GM19238 (cell line): ENCODE measurements at regions not wholly inside any gene's neighbourhood (a gene's known extent, or its start where the extent isn't known, plus 50 kb on each side); places are given as distances from the start of the nearest gene placed in this dataset.
"Not testable (repeated sequence)": the region's sequence is repeated elsewhere in the genome, so short reads cannot be mapped to it uniquely, and the experiment has no call there.

ENCODE experiments used
- DNase-seq: peaks from one replicate; pipeline ENCODE4 v3.0.0; 2011; ENCODE audit warnings: low spot score; ENCODE audit not compliant: insufficient read length

DNA sequence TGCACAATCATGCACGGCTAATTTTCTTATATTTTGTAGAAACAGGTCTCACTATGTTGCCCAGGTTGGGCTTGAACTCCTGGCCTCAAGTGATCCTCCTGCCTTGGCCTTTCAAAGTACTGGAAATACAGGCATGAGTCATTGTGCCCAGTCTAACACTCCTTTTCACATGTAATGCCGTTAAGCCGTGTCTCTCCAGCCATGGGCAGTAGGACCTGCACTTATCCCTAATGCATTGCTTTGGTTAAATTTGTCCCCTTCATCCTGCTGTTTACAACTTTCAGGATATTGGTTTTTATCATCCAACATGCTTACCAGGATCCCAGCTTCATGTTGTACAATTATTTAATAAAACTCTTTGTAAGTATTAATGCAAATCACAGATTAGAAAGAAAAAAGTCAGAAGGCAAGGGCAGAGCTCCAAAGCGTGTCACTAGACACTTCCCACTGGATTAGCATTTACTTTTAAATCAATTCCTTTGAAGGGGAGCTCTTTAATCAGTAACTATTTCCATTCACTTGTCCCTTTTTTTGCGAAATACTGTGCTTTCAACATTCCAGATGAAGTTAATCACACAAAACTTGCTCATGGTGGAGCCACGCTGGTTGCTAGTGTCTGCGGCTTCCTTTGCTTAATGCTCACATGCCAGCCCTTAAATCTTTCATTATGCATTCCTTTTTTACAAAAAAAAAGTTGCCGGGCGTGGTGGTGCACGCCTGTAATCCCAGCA, 256.0 kb upstream of the AUTS2 start:
- no peak for DNase-seq

DNA sequence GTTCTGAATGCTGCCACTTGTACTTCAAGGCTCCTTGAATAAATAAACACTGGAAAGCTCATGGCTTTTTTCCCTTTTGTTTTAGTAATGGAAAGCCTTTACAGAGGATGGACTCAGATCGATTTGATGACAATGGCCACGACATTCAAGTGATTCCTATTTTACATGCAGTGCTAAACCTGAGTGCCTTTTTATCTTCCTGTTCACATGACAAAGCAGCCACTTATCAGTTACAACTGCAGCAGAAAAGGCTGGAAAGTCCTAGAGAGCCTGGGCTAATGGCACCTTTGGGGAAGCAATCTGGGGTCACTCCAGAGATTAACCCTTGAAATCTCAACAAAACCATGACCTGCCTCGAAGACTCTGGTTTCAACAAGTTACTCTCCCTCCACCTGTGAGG, 249.0 kb upstream of the AUTS2 start:
- no peak for DNase-seq

DNA sequence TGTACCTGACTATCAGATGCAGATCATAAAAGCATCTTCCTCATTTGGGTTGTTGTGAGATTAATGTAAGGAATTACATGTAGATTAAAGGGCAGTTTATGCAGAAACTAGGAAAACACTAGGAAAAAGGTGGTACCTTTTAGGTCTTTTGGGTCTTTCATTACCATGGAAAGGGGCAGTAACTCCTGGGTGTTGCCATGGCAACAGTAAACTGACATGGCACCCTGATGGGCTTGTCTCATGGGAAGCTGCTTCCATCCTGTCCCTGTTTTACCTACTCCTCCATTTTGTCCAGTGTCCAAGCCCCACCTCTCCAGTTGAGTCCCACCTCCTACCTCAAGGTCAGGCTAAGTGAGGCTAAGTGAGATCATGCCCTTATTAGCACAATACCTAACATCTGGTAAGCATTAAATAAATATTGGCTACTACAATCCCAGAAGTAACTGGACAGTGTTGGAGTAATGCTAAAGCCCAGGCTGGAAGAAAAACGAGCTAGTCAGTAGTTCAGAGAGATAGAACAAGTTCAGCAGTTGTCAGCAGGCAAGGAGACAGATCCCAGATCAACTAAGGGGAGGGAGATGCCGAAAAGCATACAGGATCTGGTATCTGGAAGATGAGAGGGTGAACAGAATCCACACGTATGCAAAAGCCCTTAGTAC, 240.0 kb upstream of the AUTS2 start:
- no peak for DNase-seq

DNA sequence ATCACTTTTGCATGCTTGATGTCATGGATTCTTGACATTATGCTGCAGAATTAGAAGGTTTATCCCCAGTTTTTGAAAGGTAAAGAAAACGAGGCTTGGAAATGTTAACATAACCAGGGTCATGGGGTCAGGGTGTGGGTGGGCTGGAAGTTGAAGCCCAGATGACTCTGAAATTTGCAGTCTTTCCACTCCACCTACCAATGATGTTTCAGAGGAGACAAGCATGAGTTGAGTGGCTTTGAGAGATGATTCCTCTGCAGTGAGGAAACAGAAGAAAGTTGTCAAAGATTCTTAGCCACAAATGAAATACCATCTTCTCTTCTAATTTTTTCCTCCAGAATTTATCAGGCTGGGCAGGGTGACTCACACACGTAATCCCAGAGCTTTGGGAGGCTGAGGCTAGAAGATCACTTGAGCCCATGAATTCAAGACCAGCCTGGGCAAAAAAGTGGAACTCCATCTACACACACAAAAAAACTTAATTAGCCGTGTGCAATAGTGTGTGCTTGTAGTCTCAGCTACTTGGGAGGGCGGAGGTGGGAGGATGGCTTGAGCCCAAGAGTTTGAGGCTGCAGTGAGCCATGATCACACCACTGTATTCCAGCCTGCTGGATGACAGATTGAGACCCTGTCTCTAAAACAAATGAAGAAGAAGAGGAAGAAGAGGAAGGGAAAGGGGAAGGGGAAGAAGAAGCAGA, 239.1 kb upstream of the AUTS2 start:
- no peak for DNase-seq

DNA sequence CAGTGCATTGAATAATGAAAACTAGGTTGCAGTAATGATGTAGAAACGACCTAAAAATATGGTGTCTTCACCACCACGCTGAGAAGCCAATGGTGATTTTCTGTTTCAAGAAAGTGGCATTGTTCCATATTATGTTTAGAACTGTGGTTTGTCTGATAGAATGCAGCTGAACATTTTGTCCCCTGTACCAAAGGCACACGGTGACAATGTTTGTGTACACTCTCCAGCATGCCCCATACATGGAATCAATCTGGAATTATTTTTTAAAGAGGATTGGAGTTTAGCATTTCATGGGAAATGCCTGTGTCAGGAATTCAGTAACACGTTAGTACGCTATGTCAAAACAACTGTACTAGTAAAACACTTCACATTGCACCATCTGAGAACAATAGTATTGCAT, 237.4 kb upstream of the AUTS2 start:
- DNase-seq = no peak

DNA sequence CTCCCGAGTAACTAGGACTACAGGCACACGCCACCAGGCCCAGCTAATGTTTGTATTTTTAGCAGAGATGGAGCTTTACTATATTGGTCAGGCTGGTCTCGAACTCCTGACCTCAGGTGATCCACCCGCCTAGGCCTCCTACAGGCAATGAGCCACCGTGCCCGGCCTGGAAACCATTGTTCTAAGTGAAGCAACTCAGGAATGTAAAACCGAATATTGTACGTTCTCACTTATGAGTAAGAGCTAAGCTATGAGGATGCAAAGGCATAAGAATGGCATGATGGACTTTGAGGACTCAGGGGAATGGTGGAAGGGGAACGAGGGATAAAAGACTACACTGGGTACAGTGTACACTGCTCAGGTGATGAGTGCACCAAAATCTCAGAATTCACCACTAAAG, 235.1 kb upstream of the AUTS2 start:
- no peak for DNase-seq

DNA sequence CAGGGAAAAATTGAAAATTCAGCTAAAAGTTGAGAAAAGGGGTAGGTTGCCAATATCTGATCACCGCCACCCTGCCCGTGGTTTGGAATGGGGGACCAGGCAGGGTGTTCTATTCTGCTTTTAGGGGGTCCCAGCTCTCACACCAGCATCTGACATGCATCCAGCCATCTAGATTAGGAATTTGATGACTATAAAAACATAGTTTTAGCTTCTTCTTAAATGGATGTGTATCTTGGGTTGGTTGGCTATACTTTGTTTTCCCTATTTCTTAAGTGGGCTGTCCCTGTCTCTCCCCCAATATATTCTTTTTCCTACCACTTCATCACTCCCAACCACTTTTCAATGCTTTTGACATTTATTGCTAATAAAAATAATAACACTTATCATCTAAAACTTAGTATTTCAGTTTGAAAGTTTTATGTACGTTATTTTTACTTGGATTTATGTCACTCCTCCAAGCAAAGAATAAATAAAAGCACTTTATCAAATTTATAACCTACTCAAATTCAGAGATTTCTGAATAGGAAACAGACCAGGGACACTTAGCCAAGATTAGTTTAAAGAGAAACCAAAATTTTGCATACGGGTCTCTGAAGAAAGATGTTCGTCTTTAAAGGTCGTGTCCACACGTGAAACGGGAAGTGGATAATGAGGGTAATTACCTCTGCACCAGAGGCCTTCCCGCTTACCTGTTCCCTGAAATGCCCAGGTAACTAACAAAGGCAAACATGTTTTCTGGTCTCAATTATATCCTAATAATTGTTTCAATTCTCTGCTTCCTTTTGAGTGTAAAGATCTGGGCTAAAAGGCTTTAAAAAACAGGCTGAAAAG, 233.2 kb upstream of the AUTS2 start:
- DNase-seq = no peak

DNA sequence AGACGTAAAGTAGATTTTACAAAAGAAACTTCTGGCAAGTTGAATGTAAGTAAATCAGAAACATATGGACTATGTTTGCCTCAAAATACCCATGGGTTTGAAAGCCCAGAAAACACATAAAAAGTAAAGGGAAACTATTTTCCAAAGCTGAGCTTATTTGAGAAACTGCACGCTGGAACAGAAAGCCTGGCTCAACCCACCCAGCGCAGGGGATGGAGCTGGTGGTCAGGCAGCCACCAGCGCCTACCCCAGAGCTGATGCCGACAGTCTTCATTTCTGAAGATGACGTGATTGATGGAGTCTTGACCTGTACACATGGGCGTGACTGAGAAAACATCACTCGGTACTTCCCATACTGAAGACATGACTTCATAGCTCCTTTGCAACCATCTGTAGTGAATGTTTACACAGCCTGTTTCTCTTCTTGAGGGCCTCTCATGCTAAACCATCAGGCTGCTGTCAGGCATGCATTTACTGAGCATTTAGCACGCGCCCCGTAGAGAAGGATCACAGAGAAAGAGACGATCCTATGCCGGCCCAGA, 232.6 kb upstream of the AUTS2 start:
- no peak for DNase-seq

DNA sequence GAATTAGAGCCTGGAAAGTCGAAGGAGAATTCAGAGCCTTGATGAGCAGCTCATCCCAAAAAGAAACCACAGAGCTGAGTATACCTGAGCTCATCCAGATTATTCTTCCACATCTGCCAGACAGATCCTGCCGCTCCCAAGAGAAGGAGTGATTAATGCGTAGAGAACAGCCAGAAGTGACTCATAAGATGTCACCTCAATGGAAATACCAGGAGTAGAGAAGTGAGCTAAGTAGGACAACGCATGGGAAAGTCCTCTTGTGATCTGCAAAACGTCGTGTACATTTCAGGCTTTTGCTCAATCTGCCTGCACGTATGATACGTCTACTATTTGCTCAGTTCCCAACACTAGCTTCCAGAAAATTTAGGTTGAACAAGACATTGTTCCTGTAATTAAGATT, 230.5 kb upstream of the AUTS2 start:
- no peak for DNase-seq

DNA sequence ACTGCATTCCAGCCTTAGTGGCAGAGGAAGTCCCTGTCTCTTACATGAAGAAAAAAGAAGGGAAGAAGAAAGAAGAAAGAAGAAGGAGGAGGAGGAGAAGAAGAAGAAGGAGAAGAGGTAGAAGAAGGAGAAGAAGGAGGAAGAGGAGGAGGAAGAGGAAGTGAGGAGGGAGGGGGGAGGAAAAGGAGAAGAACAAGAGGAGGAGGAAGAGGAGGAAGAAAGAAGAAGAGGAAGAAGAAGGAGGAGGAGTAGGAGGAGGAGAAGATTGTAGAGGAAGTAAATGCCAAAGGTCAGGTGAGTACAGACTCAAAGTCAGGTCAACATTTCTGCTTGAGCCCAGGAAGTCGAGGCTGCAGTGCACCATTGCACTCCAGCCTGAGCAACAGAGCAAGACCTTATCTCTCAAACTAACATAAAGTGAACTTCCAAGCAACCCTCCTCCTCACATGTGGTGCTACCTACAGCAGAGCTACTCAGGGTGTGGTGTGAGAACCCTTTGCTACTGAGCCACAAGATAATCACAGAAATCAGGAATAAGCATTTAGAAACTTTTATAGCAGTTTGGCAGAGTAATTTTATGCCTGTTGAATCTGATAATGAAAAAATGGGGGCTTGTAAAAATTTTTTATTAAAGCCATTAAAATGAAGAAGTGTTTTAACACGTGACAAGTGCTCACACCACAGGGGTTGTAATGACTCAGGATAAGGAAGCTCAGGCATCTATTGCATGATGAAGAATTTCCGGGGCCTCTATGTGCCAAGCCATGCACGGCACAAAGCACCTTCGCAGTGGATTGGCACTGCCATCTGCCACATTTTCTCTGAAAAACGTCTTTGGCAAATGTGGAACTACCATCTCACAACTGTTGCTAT, 224.9 kb upstream of the AUTS2 start:
- no peak for DNase-seq

DNA sequence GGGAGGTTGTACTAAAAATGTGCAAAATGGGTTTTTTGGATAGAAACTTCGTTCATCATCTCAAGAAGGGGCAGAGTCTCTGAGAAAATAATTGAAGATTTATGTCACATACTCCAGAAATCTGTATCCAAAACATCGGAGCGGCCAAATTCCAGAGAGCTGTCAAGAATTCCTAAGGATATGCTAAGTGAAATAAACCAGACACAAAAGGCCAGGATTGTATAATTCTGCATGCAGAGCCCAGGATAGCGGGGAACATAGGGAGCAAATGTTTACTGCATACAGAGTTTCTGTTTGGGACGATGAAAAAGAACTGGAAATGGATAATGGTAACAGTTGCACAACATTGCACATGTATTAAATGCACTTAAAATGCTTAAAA, 224.2 kb upstream of the AUTS2 start:
- DNase-seq = no peak

DNA sequence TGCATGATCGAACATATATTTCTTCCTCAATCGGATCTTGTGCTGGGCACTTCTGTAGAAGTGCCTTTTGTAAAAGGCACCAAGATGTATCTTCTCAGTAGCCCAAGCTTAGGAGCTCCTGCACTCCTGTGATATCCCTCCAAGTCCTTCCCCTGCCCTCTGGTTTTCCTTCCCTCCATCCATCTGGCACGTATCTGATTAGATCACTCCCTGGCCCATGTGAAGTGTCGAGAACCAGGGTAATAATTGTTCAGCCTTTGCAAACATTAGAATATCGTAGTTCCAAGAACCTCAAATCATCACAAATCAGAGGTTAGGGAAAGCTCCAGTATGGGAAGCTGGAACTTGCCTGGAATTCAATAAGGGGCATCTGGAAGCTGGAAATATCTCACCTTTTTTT, 221.1 kb upstream of the AUTS2 start:
- DNase-seq = no peak

DNA sequence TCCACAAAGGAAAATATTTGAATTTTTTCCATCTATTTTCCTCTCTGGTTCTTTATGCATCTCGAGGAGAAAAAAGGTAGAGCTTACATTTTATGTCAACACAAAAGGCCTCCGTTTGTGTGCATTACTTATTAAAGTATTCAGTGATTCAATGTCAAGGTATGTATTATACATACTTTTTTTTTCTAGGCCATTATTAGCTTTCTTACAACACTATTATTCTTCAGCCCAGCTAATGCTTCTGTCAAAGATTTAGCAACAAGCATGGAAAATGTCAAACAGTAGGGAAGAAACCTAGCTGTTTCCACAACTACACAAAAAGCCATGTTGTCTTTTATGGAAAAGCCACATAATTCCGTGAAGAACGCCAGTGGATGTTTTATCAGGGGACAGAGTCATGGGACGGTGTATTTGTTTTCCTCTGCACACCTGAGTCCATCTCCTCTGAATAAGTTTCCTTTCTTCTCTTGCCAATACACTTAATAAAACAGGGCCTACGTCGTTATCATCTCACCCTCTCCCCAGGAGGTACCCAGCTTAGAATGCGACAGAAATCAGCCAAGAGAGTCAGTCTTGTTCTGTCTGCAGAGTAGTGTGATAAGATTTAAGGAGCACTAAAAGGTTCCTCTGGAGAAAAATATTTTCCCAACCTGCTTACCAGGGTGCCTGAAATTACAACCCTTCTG, 209.7 kb upstream of the AUTS2 start:
- DNase-seq = no peak

DNA sequence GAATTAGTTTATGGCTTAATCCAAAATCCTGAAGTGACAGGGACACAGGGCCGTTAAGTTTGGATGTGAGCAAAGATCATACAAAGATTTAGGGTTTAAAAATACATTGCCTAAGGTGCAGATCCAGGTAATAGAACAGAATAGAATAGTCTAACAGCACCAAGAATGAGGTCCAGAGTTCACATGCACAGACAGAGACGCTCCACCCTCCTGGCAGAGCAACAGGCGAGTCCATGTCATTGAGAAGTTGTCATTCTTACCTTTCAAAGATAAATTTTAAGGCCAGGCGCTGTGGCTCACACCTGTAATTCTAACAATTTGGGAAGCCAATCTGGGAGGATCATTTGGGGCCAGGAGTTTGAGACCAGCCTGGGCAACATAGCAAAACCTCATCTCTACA, 209.1 kb upstream of the AUTS2 start:
- DNase-seq = no peak

DNA sequence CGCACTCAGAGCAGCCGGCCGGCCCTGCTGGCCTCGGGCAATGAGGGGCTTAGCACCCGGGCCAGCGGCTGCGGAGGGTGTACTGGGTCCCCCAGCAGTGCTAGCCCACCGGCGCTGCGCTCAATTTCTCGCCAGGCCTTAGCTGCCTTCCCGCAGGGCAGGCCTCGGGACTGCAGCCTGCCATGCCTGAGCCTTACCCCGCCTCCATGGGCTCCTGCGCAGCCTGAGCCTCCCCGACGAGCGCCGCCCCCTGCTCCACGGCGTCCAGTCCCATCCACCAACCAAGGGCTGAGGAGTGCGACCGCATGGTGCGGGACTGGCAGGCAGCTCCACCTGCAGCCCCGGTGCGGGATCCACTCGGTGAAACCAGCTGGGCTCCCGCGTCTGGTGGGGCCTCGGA, 204.4 kb upstream of the AUTS2 start:
- DNase-seq = not testable (repeated sequence)

DNA sequence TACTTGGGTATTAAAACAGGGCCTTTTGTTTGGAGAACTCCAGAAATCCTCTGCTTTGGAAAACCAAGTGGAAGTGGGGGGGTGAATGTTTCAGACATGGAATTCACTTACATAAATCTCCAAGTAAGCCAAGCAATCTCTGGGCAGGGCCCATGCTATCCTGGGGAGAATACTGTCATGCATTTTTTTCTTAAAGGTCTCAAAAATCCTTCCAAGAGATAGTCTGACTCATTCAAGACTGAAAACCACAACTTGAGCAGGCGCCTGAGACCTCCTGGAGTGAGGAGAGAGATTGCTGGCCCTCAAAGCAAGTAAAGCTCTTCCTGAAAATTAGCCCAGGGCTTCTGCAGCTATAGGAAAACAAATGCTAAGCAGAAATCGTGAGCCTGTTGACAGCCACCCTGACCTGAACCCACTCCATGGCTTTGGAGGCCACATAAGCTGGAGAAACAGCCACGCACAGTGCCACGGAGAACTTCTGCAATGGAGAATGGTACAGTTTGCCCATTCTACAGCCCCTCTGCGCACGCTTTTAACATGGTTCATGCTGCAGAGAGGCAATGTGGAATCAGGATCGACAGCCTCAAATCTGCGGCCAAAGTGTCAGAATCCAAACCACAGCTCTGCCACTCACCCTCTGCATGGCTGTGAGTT, 203.1 kb upstream of the AUTS2 start:
- DNase-seq = no peak

DNA sequence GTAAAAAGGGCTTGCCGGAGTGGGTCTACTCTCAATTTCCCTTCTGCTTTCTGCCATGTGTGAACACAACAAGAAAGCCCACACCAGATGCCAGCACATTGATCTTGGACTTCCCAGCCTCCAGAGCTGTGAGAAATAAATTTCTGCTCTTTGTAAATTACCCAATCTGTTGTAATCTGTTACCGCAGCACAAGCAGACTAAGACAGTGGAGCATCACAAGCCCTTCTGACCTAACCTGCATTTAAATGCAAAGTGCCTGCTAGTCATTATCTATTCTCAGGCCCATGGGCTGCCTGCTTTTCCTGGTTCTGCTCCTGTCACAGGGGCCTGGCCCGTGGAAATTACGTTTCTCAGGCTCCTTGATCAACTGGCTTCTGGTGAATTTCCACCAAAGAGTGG, 199.3 kb upstream of the AUTS2 start:
- no peak for DNase-seq

DNA sequence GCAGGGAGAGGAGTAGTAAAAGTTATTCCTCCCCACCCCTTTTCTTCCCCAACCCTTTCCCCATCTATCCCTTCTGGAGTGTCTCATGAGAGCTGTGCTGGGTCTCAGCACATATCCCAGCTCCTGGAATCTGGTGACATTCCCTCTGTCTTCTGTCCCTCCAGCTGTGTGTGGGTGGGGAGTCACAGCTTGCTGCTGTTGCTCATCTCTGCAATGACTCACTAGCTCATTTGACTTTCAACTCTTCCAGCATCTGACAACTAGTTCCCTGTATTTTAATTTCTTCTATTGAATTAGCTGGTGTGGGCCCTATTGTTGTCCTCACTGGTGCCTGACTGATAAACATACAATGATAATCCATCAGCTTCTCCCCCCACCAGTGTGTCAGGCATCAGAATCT, 198.9 kb upstream of the AUTS2 start:
- no peak for DNase-seq

DNA sequence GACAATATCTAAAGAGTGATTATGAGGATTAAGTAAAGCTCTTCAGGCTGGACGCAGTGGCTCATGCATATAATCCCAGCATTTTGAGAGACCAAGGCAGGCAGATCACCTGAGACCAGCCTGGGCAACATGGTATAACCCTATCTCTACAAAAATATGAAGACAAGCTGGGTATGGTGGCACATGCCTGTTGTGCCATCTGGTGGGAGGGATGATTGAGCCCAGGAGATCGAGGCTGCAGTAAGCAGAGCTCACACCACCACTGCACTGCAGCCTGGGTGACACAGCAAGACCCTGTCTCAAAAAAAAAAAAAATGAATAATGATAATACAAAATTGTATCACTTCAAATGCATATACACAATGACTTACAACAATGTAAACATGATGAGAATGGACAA, 195.6 kb upstream of the AUTS2 start:
- DNase-seq = no peak

DNA sequence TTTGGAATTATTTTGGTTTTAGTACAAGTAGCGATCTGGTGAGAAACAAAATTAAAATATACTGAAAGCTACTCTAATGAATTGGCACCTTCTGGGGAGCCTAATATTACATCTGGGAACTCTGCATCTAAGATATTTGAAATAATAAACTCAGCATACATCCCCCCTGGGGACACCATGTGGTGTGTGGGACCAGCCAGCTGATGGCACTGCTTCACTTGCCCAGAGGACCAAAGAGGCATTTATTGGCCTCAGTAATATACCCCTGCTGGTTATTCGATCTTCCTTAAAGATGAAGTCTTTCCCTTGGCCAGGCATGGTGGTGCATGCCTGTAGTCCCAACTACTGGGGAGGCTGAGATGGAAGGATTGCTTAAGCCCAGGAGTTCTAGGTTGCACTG, 195.1 kb upstream of the AUTS2 start:
- no peak for DNase-seq
